NT2/D1 (cell line): ENCODE measurements at regions not wholly inside any gene's neighbourhood (a gene's known extent, or its start where the extent isn't known, plus 50 kb on each side); places are given as distances from the start of the nearest gene placed in this dataset.

Experiments
- YY1 ChIP-seq: IDR thresholded peaks from 2 replicates; pipeline ENCODE4 v1.6.1; 2011; ENCODE audit not compliant: insufficient read length, insufficient read depth
- ZNF274 ChIP-seq: IDR thresholded peaks from 2 replicates; pipeline ENCODE4 v1.6.1; 2011; ENCODE audit warnings: mild to moderate bottlenecking, low read depth, low read length

GRCh38 chr10:42887734-42888503, 105.3 kb downstream of the BMS1 start:
- TF ChIP-seq YY1, result no peak
- TF ChIP-seq ZNF274, result no peak
